ENCODE measurements at regions not wholly inside any gene's neighbourhood (a gene's known extent, or its start where the extent isn't known, plus 50 kb on each side); places are given as distances from the start of the nearest gene placed in this dataset.

- no peak for DNase-seq
Measured at GRCh38 chr2:129067953-129068352, 749.3 kb upstream of the HS6ST1 start.

GRCh38 chr2:129068543-129068942 lies 749.9 kb upstream of the HS6ST1 start:
- DNase-seq = no peak

- DNase-seq = no peak
Measured at GRCh38 chr2:129069875-129070594, 751.4 kb upstream of the HS6ST1 start.

GRCh38 chr2:129070663-129071062 lies 752.0 kb upstream of the HS6ST1 start:
- DNase-seq = no peak

GRCh38 chr2:129071531-129071930 lies 752.9 kb upstream of the HS6ST1 start:
- no peak for DNase-seq

- DNase-seq = no peak
Measured at GRCh38 chr2:129074298-129074920, 755.7 kb upstream of the HS6ST1 start.

GRCh38 chr2:129078548-129078947 lies 759.9 kb upstream of the HS6ST1 start:
- no peak for DNase-seq

GRCh38 chr2:129080715-129081476 lies 762.2 kb upstream of the HS6ST1 start:
- DNase-seq = no peak

- DNase-seq = no peak
Measured at GRCh38 chr2:129085386-129085785, 766.7 kb upstream of the HS6ST1 start.

- no peak for DNase-seq
Measured at GRCh38 chr2:129087133-129087813, 768.6 kb upstream of the HS6ST1 start.

- DNase-seq = no peak
Measured at GRCh38 chr2:129091620-129092019, 773.0 kb upstream of the HS6ST1 start.

- DNase-seq = no peak
Measured at GRCh38 chr2:129092956-129093355, 774.3 kb upstream of the HS6ST1 start.

- DNase-seq = no peak
Measured at GRCh38 chr2:129101186-129101585, 782.5 kb upstream of the HS6ST1 start.

GRCh38 chr2:129103936-129104878 lies 785.5 kb upstream of the HS6ST1 start:
- DNase-seq = no peak

GRCh38 chr2:129112181-129112580 lies 793.5 kb upstream of the HS6ST1 start:
- no peak for DNase-seq

- DNase-seq = no peak
Measured at GRCh38 chr2:129113776-129114175, 795.1 kb upstream of the HS6ST1 start.

- DNase-seq = no peak
Measured at GRCh38 chr2:129117434-129117833, 798.8 kb upstream of the HS6ST1 start.

- no peak for DNase-seq
Measured at GRCh38 chr2:129118296-129118695, 799.6 kb upstream of the HS6ST1 start.

GRCh38 chr2:129129087-129129486 lies 810.4 kb upstream of the HS6ST1 start:
- no peak for DNase-seq

- DNase-seq = no peak
Measured at GRCh38 chr2:129133692-129134641, 815.3 kb upstream of the HS6ST1 start.

GRCh38 chr2:129135017-129135416 lies 816.3 kb upstream of the HS6ST1 start:
- no peak for DNase-seq

Data from stimulated activated CD4-positive, alpha-beta T cell treated with anti-CD3 and anti-CD28 coated beads, Interleukin-15, amount 100 ng/mL, for 24 hours (primary cell).